ENCODE measurements at regions not wholly inside any gene's neighbourhood (a gene's known extent, or its start where the extent isn't known, plus 50 kb on each side); places are given as distances from the start of the nearest gene placed in this dataset.

- TF ChIP-seq JUND (IDR thresholded peaks at IDR 0.05) (no peak), POLR2A (IDR thresholded peaks at IDR 0.05; ENCODE audit: borderline replicate concordance, extremely low read depth, insufficient read depth, insufficient read length) (no peak), YY1 (IDR thresholded peaks at IDR 0.05; ENCODE audit: extremely low read depth, insufficient replicate concordance, low read depth, low read length) (no peak), CBX3 (IDR thresholded peaks at IDR 0.05; ENCODE audit: low read depth) (no peak)
- TF ChIP-seq, protein P1, sequence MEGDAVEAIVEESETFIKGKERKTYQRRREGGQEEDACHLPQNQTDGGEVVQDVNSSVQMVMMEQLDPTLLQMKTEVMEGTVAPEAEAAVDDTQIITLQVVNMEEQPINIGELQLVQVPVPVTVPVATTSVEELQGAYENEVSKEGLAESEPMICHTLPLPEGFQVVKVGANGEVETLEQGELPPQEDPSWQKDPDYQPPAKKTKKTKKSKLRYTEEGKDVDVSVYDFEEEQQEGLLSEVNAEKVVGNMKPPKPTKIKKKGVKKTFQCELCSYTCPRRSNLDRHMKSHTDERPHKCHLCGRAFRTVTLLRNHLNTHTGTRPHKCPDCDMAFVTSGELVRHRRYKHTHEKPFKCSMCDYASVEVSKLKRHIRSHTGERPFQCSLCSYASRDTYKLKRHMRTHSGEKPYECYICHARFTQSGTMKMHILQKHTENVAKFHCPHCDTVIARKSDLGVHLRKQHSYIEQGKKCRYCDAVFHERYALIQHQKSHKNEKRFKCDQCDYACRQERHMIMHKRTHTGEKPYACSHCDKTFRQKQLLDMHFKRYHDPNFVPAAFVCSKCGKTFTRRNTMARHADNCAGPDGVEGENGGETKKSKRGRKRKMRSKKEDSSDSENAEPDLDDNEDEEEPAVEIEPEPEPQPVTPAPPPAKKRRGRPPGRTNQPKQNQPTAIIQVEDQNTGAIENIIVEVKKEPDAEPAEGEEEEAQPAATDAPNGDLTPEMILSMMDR (IDR thresholded peaks at IDR 0.05 in 2 of 3, conservative IDR thresholded peaks at IDR 0.05 in 1 of 3; ENCODE audit: borderline replicate concordance in 1 of 3, insufficient read depth in 1 of 3, low read depth in 2 of 3, low read length in 2 of 3): peak in 1 of 3 experiments; percentile 24; a peak in 1 of 6 replicates
- TF ChIP-seq, protein P2, sequence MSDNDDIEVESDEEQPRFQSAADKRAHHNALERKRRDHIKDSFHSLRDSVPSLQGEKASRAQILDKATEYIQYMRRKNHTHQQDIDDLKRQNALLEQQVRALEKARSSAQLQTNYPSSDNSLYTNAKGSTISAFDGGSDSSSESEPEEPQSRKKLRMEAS (IDR thresholded peaks at IDR 0.05): no peak
These were observed 122.4 kb upstream of the PCBD1 start for GRCh38 chr10:71010730-71011129.

Data from HCT116 (cell line).